NCI-H460 (cell line): ENCODE measurements at regions not wholly inside any gene's neighbourhood (a gene's known extent, or its start where the extent isn't known, plus 50 kb on each side); places are given as distances from the start of the nearest gene placed in this dataset.

Experiments used
- DNase-seq: peaks from one replicate; pipeline ENCODE4 v3.0.0-alpha.2; 2016; ENCODE audit warnings: low read depth; ENCODE audit errors: extremely low read depth

GRCh38 chr2:126510960-126511359 is 145.0 kb upstream of the GYPC start:
- DNase-seq: no peak

- DNase-seq: no peak
These were observed 143.9 kb upstream of the GYPC start for GRCh38 chr2:126512026-126512425.

GRCh38 chr2:126513033-126513432 is 142.9 kb upstream of the GYPC start:
- no peak for DNase-seq

GRCh38 chr2:126515471-126515870 is 140.5 kb upstream of the GYPC start:
- DNase-seq: no peak

GRCh38 chr2:126518196-126518595 is 137.8 kb upstream of the GYPC start:
- no peak for DNase-seq

- DNase-seq: no peak
These were observed 128.0 kb upstream of the GYPC start for GRCh38 chr2:126527836-126528490.

- no peak for DNase-seq
These were observed 124.9 kb upstream of the GYPC start for GRCh38 chr2:126531029-126531428.

- DNase-seq: no peak
These were observed 121.5 kb upstream of the GYPC start for GRCh38 chr2:126534478-126534877.

GRCh38 chr2:126535408-126535807 is 120.5 kb upstream of the GYPC start:
- no peak for DNase-seq

- DNase-seq: no peak
These were observed 119.3 kb upstream of the GYPC start for GRCh38 chr2:126536605-126537200.

- no peak for DNase-seq
These were observed 116.9 kb upstream of the GYPC start for GRCh38 chr2:126539101-126539500.

- DNase-seq: no peak
These were observed 113.7 kb upstream of the GYPC start for GRCh38 chr2:126542247-126542646.

- no peak for DNase-seq
These were observed 112.9 kb upstream of the GYPC start for GRCh38 chr2:126543081-126543480.

- no peak for DNase-seq
These were observed 97.9 kb upstream of the GYPC start for GRCh38 chr2:126558029-126558428.

- no peak for DNase-seq
These were observed 87.2 kb upstream of the GYPC start for GRCh38 chr2:126568734-126569133.

- no peak for DNase-seq
These were observed 84.6 kb upstream of the GYPC start for GRCh38 chr2:126571403-126571802.

- DNase-seq: no peak
These were observed 80.3 kb upstream of the GYPC start for GRCh38 chr2:126575631-126576030.

- DNase-seq: no peak
These were observed 76.1 kb upstream of the GYPC start for GRCh38 chr2:126579868-126580267.

- no peak for DNase-seq
These were observed 69.6 kb upstream of the GYPC start for GRCh38 chr2:126586317-126586716.

GRCh38 chr2:126599062-126599461 is 56.9 kb upstream of the GYPC start:
- no peak for DNase-seq

- DNase-seq: no peak
These were observed 55.2 kb upstream of the GYPC start for GRCh38 chr2:126600742-126601141.

GRCh38 chr2:126602334-126602733 is 53.6 kb upstream of the GYPC start:
- DNase-seq: no peak
